Erythroblast (primary cell): ENCODE measurements at regions not wholly inside any gene's neighbourhood (a gene's known extent, or its start where the extent isn't known, plus 50 kb on each side); places are given as distances from the start of the nearest gene placed in this dataset.

Experiments
- GATA1 ChIP-seq: IDR thresholded peaks from 2 replicates; pipeline ENCODE4 v1.6.1; 2011; ENCODE audit warnings: low read depth, mild to moderate bottlenecking, control low read depth, low read length, moderate library complexity
- POLR2A ChIP-seq: IDR thresholded peaks from 2 replicates; pipeline ENCODE4 v1.6.1; 2011; ENCODE audit warnings: mild to moderate bottlenecking, low read length

DNA sequence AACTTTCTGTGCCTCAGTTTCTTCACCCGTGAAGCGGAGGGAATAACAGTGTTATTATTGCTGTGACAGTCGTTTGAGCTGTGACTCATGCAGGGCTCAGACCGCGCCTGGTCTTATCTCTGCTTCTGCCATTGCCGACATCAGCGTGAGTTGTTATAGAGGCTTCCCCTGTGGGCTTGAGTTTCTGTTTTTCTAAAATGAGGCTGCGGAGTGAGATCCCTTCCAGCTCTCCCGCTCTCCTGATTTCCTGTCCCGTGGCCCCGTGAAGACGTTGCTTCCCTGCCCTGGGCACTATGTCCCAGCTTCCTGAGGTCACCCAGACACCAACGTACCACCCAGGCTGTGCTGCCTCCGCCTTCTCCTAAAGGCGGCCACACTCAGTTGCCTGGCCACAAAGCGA lies 278.5 kb downstream of the BMP7 start:
- TF ChIP-seq POLR2A = no peak
- no peak for TF ChIP-seq GATA1
